ENCODE measurements at regions not wholly inside any gene's neighbourhood (a gene's known extent, or its start where the extent isn't known, plus 50 kb on each side); places are given as distances from the start of the nearest gene placed in this dataset.

DNA sequence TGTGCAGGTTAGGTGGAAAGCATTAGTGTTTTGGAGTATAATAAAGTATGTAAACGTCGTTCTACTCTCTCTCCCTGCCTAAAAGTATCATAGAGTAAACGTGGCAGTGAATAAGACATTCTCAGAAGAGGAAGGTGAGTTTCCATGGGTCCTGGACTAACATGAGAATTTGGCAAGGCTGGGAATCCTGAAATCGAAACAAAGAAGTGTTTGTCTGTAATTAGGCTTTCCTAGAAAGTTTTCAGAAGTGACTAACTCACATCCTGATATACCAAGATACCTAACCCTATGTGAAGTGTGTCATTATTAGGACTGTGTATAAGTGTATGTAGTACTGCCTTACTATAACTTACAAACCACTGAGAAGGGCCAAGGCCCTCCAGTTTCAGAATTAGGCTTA, 50.7 kb upstream of the MAOA start:
- no peak for DNase-seq (ENCODE audit: low spot score)
- Histone ChIP-seq H3K27ac (ENCODE audit: low read depth) (no peak overlapping the region), H3K9me2 (ENCODE audit: insufficient read depth) (0 out of 2 replicates have a peak, but pooled peaks cover 3% of the 10 kb centered on the region), H3K36me3 (ENCODE audit: insufficient read depth) (no peaks in the 10 kb centered on the region), H2AFZ (no peak overlapping the region), H3K27me3 (ENCODE audit: insufficient read depth) (no peaks in the 10 kb centered on the region), H3F3A (replicated peaks; ENCODE audit: low read depth) (no peaks in the 10 kb centered on the region), H3K4me2 (no peak overlapping the region), H4K20me1 (replicated peaks; ENCODE audit: insufficient read depth) (no peaks in the 10 kb centered on the region), H3K4me1 (ENCODE audit: insufficient read depth) (no peaks in the 10 kb centered on the region), H3K4me3 (no peak overlapping the region), H3K79me2 (replicated peaks; ENCODE audit: insufficient read depth) (no peaks in the 10 kb centered on the region)
- Mint-ChIP-seq H3K27ac (no peak overlapping the region), H3K4me1 (no peaks in the 10 kb centered on the region), H3K27me3 (ENCODE audit: insufficient read depth, low read depth, poor library complexity) (peaks cover 2% of the 10 kb centered on the region), H3K4me3 (no peak overlapping the region), H3K36me3 (ENCODE audit: low read depth) (peaks cover 12% of the 10 kb centered on the region; the same call in 2 of the 3 replicates), H3K9me3 (peaks cover 8% of the 10 kb centered on the region; the same call in 2 of the 3 replicates)
- TF ChIP-seq EZH2phosphoT487 (IDR thresholded peaks at IDR 0.05; ENCODE audit: unreplicated experiment) (no peak), CREB1 (CRISPR knock-in tag; IDR thresholded peaks at IDR 0.05; ENCODE audit: low read depth) (no peak), POLR2AphosphoS5 (IDR thresholded peaks at IDR 0.05; ENCODE audit: low read depth) (no peak), ZNF331 (CRISPR knock-in tag; IDR thresholded peaks at IDR 0.05; ENCODE audit: low read depth) (no peak), ETS1 (IDR thresholded peaks at IDR 0.05) (no peak), JUNB (IDR thresholded peaks at IDR 0.05; ENCODE audit: unreplicated experiment) (no peak), STAT1 (IDR thresholded peaks at IDR 0.05; ENCODE audit: unreplicated experiment) (no peak), ZNF114 (CRISPR knock-in tag; IDR thresholded peaks at IDR 0.05) (no peak), NANOG (IDR thresholded peaks at IDR 0.05; ENCODE audit: borderline replicate concordance) (no peak), EZH2 (IDR thresholded peaks at IDR 0.05; ENCODE audit: low read depth, unreplicated experiment) (no peak), ZNF462 (CRISPR knock-in tag; IDR thresholded peaks at IDR 0.05) (no peak)
- TF ChIP-seq, protein P1, sequence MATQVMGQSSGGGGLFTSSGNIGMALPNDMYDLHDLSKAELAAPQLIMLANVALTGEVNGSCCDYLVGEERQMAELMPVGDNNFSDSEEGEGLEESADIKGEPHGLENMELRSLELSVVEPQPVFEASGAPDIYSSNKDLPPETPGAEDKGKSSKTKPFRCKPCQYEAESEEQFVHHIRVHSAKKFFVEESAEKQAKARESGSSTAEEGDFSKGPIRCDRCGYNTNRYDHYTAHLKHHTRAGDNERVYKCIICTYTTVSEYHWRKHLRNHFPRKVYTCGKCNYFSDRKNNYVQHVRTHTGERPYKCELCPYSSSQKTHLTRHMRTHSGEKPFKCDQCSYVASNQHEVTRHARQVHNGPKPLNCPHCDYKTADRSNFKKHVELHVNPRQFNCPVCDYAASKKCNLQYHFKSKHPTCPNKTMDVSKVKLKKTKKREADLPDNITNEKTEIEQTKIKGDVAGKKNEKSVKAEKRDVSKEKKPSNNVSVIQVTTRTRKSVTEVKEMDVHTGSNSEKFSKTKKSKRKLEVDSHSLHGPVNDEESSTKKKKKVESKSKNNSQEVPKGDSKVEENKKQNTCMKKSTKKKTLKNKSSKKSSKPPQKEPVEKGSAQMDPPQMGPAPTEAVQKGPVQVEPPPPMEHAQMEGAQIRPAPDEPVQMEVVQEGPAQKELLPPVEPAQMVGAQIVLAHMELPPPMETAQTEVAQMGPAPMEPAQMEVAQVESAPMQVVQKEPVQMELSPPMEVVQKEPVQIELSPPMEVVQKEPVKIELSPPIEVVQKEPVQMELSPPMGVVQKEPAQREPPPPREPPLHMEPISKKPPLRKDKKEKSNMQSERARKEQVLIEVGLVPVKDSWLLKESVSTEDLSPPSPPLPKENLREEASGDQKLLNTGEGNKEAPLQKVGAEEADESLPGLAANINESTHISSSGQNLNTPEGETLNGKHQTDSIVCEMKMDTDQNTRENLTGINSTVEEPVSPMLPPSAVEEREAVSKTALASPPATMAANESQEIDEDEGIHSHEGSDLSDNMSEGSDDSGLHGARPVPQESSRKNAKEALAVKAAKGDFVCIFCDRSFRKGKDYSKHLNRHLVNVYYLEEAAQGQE (IDR thresholded peaks at IDR 0.05; ENCODE audit: unreplicated experiment), result no peak
- TF ChIP-seq, protein P2, sequence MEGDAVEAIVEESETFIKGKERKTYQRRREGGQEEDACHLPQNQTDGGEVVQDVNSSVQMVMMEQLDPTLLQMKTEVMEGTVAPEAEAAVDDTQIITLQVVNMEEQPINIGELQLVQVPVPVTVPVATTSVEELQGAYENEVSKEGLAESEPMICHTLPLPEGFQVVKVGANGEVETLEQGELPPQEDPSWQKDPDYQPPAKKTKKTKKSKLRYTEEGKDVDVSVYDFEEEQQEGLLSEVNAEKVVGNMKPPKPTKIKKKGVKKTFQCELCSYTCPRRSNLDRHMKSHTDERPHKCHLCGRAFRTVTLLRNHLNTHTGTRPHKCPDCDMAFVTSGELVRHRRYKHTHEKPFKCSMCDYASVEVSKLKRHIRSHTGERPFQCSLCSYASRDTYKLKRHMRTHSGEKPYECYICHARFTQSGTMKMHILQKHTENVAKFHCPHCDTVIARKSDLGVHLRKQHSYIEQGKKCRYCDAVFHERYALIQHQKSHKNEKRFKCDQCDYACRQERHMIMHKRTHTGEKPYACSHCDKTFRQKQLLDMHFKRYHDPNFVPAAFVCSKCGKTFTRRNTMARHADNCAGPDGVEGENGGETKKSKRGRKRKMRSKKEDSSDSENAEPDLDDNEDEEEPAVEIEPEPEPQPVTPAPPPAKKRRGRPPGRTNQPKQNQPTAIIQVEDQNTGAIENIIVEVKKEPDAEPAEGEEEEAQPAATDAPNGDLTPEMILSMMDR (conservative IDR thresholded peaks at IDR 0.05; ENCODE audit: low read depth in 2 of 2), result no peak
- no peak for ATAC-seq

Measured in GM23338 (cell line).